Upper lobe of right lung (tissue), 1 donor: ENCODE measurements at regions not wholly inside any gene's neighbourhood (a gene's known extent, or its start where the extent isn't known, plus 50 kb on each side); places are given as distances from the start of the nearest gene placed in this dataset.

Experiments
- ATAC-seq: fragments of 200-7000 bp; cut with Tn5 transposase; one replicate; pipeline ENCODE4 v1.9.1; 2020; ENCODE audit warnings: mild to moderate bottlenecking, moderate library complexity
- DNase-seq: peaks from one replicate; pipeline ENCODE4 v3.0.0-alpha.2; 2020
- H3K27ac ChIP-seq: fragments of 200-600 bp; one replicate; pipeline ENCODE4 v1.8.0; 2022
- H3K27me3 ChIP-seq: fragments of 200-600 bp; one replicate; pipeline ENCODE4 v1.8.0; 2022; ENCODE audit warnings: mild to moderate bottlenecking
- H3K36me3 ChIP-seq: fragments of 200-600 bp; one replicate; pipeline ENCODE4 v1.8.0; 2022
- H3K4me1 ChIP-seq: fragments of 200-600 bp; one replicate; pipeline ENCODE4 v1.8.0; 2022
- H3K4me3 ChIP-seq: fragments of 200-600 bp; one replicate; pipeline ENCODE4 v1.8.0; 2022; ENCODE audit warnings: mild to moderate bottlenecking
- H3K9me3 ChIP-seq: fragments of 200-600 bp; one replicate; pipeline ENCODE4 v1.8.0; 2022
- intact Hi-C: fragments of 100-400 bp; cut with DNase I; formaldehyde crosslinking; loops from one replicate; pipeline ENCODE4 v1.11.0; 2022
- TF ChIP-seq, protein P1 (sequence below): fragments of 200-600 bp; IDR thresholded peaks from one replicate; pipeline ENCODE4 v1.8.0; 2022; ENCODE audit warnings: antibody characterized with exemption
- donor health status: DM: no; HTN: yes; CAD: no; lungs with severe emphysema.

DNA sequence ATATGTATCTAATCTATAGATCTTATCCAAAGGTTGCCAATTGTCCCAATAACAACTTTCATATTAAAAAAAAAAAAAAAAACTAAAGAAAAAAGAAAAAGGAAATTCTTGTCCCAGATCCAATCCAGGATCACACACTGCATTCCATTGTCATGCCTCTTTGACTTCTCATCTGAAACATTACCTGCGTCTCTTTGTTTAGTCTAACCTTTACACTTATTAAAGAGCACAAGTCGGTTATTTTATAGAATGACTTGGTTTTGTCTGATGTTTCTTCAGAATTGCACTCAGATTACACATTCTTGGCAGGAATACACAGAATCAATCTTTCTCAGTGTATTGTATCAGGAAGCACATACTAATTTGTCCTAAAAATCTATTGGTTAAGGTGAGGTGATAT, 392.5 kb upstream of the KLHL29 start:
- Histone ChIP-seq H3K36me3 (no peaks in the 10 kb centered on the region), H3K4me1 (no peaks in the 10 kb centered on the region), H3K27me3 (no peaks in the 10 kb centered on the region), H3K4me3 (no peak overlapping the region), H3K27ac (no peak overlapping the region), H3K9me3 (no peaks in the 10 kb centered on the region)
- TF ChIP-seq, protein P1, sequence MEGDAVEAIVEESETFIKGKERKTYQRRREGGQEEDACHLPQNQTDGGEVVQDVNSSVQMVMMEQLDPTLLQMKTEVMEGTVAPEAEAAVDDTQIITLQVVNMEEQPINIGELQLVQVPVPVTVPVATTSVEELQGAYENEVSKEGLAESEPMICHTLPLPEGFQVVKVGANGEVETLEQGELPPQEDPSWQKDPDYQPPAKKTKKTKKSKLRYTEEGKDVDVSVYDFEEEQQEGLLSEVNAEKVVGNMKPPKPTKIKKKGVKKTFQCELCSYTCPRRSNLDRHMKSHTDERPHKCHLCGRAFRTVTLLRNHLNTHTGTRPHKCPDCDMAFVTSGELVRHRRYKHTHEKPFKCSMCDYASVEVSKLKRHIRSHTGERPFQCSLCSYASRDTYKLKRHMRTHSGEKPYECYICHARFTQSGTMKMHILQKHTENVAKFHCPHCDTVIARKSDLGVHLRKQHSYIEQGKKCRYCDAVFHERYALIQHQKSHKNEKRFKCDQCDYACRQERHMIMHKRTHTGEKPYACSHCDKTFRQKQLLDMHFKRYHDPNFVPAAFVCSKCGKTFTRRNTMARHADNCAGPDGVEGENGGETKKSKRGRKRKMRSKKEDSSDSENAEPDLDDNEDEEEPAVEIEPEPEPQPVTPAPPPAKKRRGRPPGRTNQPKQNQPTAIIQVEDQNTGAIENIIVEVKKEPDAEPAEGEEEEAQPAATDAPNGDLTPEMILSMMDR: no peak
- intact Hi-C loops: no loop called here
- DNase-seq: no peak
- ATAC-seq: no peak

GRCh38 chr2:22993250-22993649, 391.7 kb upstream of the KLHL29 start:
- Histone ChIP-seq H3K4me3 (no peak overlapping the region), H3K27ac (no peak overlapping the region), H3K9me3 (no peaks in the 10 kb centered on the region), H3K27me3 (no peaks in the 10 kb centered on the region), H3K36me3 (no peaks in the 10 kb centered on the region), H3K4me1 (no peaks in the 10 kb centered on the region)
- ATAC-seq: no peak
- TF ChIP-seq, protein P1: no peak
- intact Hi-C loops: no loop called here
- DNase-seq: no peak

DNA sequence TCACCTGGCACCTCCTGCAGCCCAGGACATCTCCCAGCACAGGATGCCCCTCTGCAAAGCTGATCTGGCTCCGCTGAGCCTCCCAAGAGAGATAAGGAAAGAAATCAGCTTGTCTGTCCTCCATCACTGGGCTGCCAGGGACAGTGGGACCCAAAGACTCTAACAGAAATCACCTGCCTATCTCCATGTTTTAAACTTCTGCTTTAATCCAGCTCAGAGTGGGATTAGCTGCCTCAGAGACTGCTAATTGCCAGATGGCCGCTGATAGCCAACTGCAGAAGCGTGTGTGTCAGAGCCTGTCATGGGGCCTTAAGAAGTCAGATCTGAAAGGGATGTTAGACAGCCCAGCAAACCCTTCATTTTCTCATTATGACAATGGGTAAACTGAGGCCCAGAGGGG, 389.4 kb upstream of the KLHL29 start:
- no peak overlapping the region for H3K27ac ChIP-seq
- TF ChIP-seq, protein P1: no peak
- intact Hi-C loops: no loop called here
- no peaks in the 10 kb centered on the region for H3K9me3 ChIP-seq
- no peak overlapping the region for H3K4me3 ChIP-seq
- no peaks in the 10 kb centered on the region for H3K36me3 ChIP-seq
- no peak for DNase-seq
- ATAC-seq: no peak
- H3K27me3 ChIP-seq: no peaks in the 10 kb centered on the region
- H3K4me1 ChIP-seq: no peaks in the 10 kb centered on the region

GRCh38 chr2:22996911-22997310, 388.1 kb upstream of the KLHL29 start:
- Histone ChIP-seq H3K27ac (no peak overlapping the region), H3K4me3 (no peak overlapping the region), H3K9me3 (no peaks in the 10 kb centered on the region), H3K27me3 (no peaks in the 10 kb centered on the region), H3K4me1 (no peaks in the 10 kb centered on the region), H3K36me3 (no peaks in the 10 kb centered on the region)
- ATAC-seq (no peak), DNase-seq (no peak)
- intact Hi-C loops: no loop called here
- TF ChIP-seq, protein P1: no peak

DNA sequence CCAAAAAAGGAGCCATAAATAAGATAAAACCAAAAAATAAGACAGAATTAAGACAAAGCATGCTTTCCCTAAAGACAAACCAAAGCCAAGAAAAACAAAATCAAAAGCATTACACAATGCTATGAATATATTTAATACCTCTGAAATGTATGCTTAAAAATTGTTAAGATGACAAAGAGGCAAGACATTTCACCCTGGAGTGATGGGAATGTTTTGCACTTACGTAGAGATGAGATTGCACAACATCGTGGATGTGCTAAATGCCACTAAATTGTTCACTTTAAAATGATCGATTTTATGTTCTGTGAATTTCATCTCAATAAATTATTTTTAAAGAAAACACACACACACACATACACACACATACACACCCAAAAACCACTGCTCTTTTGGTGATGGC, 386.6 kb upstream of the KLHL29 start:
- Histone ChIP-seq H3K9me3 (no peaks in the 10 kb centered on the region), H3K4me1 (no peaks in the 10 kb centered on the region), H3K4me3 (no peak overlapping the region), H3K27me3 (no peaks in the 10 kb centered on the region), H3K36me3 (no peaks in the 10 kb centered on the region), H3K27ac (no peak overlapping the region)
- no peak for ATAC-seq
- no peak for DNase-seq
- intact Hi-C loops: no loop called here
- TF ChIP-seq, protein P1: no peak

GRCh38 chr2:22999951-23000350, 385.0 kb upstream of the KLHL29 start:
- intact Hi-C loops: no loop called here
- DNase-seq (no peak), ATAC-seq (no peak)
- H3K27me3 ChIP-seq: no peaks in the 10 kb centered on the region
- no peak overlapping the region for H3K27ac ChIP-seq
- no peaks in the 10 kb centered on the region for H3K4me1 ChIP-seq
- no peaks in the 10 kb centered on the region for H3K9me3 ChIP-seq
- H3K4me3 ChIP-seq: no peak overlapping the region
- no peaks in the 10 kb centered on the region for H3K36me3 ChIP-seq
- TF ChIP-seq, protein P1: no peak
